ENCODE measurements at regions not wholly inside any gene's neighbourhood (a gene's known extent, or its start where the extent isn't known, plus 50 kb on each side); places are given as distances from the start of the nearest gene placed in this dataset.

- no peaks in the 10 kb centered on the region for H3K36me3 ChIP-seq (ENCODE audit: control insufficient read depth in 4 of 4, insufficient read depth in 4 of 4, low read length in 3 of 4)
- H3K9me3 ChIP-seq (ENCODE audit: control extremely low read depth in 1 of 5, control insufficient read depth in 4 of 5, insufficient read depth in 2 of 5, low read depth in 1 of 5, low read length in 4 of 5) = no peaks in the 10 kb centered on the region
- H3K4me3 ChIP-seq (ENCODE audit: control insufficient read depth in 1 of 7, extremely low read depth in 1 of 7, insufficient read depth in 4 of 7, low read depth in 2 of 7, low read length in 6 of 7) = no peak overlapping the region
- H3K27ac ChIP-seq (ENCODE audit: insufficient read depth in 1 of 2, low read depth in 1 of 2, low read length in 2 of 2, poor library complexity in 1 of 2, severe bottlenecking in 2 of 2) = no peak overlapping the region
- WGBS (ENCODE audit: insufficient coverage) = no CpG with 5 or more reads among the region's 2 CpGs
- no peaks in the 10 kb centered on the region for H3K4me1 ChIP-seq (ENCODE audit: control extremely low read depth in 1 of 4, control insufficient read depth in 4 of 4, insufficient read depth in 4 of 4, low read length in 3 of 4)
- ChIA-PET CTCF (no interaction called here), POLR2A (no interaction called here)
- DNase-seq = no peak
- no peaks in the 10 kb centered on the region for H3K27me3 ChIP-seq (replicated peaks in 2 of 5; ENCODE audit: control insufficient read depth in 4 of 5, insufficient read depth in 5 of 5, low read length in 4 of 5)
These were observed 881.4 kb upstream of the CHORDC1 start for GRCh38 chr11:91104237-91104636.

GRCh38 chr11:91100427-91100826, 877.6 kb upstream of the CHORDC1 start:
- no peak for DNase-seq

GRCh38 chr11:91097083-91097482, 874.2 kb upstream of the CHORDC1 start:
- H3K27me3 ChIP-seq (replicated peaks in 2 of 5; ENCODE audit: control insufficient read depth in 4 of 5, insufficient read depth in 5 of 5, low read length in 4 of 5) = no peaks in the 10 kb centered on the region
- WGBS (ENCODE audit: insufficient coverage) = no CpG with 5 or more reads among the region's 2 CpGs
- ChIA-PET CTCF (no interaction called here), POLR2A (no interaction called here)
- H3K4me3 ChIP-seq (ENCODE audit: control insufficient read depth in 1 of 7, extremely low read depth in 1 of 7, insufficient read depth in 4 of 7, low read depth in 2 of 7, low read length in 6 of 7) = no peak overlapping the region
- no peak overlapping the region for H3K27ac ChIP-seq (ENCODE audit: insufficient read depth in 1 of 2, low read depth in 1 of 2, low read length in 2 of 2, poor library complexity in 1 of 2, severe bottlenecking in 2 of 2)
- H3K36me3 ChIP-seq (ENCODE audit: control insufficient read depth in 4 of 4, insufficient read depth in 4 of 4, low read length in 3 of 4) = no peaks in the 10 kb centered on the region
- DNase-seq = no peak
- no peaks in the 10 kb centered on the region for H3K4me1 ChIP-seq (ENCODE audit: control extremely low read depth in 1 of 4, control insufficient read depth in 4 of 4, insufficient read depth in 4 of 4, low read length in 3 of 4)
- H3K9me3 ChIP-seq (ENCODE audit: control extremely low read depth in 1 of 5, control insufficient read depth in 4 of 5, insufficient read depth in 2 of 5, low read depth in 1 of 5, low read length in 4 of 5) = no peaks in the 10 kb centered on the region

More at GRCh38 chr11:91100427-91100826, 877.6 kb upstream of the CHORDC1 start:
- H3K27me3 ChIP-seq (replicated peaks in 2 of 5; ENCODE audit: control insufficient read depth in 4 of 5, insufficient read depth in 5 of 5, low read length in 4 of 5) = no peaks in the 10 kb centered on the region
- H3K4me1 ChIP-seq (ENCODE audit: control extremely low read depth in 1 of 4, control insufficient read depth in 4 of 4, insufficient read depth in 4 of 4, low read length in 3 of 4) = no peaks in the 10 kb centered on the region
- POLR2A ChIA-PET = no interaction called here
- no peaks in the 10 kb centered on the region for H3K36me3 ChIP-seq (ENCODE audit: control insufficient read depth in 4 of 4, insufficient read depth in 4 of 4, low read length in 3 of 4)
- WGBS (ENCODE audit: insufficient coverage) = 93% methylated on average over 2 of the region's 3 CpGs
- no peak overlapping the region for H3K27ac ChIP-seq (ENCODE audit: insufficient read depth in 1 of 2, low read depth in 1 of 2, low read length in 2 of 2, poor library complexity in 1 of 2, severe bottlenecking in 2 of 2)
- CTCF ChIA-PET = no interaction called here
- no peaks in the 10 kb centered on the region for H3K9me3 ChIP-seq (ENCODE audit: control extremely low read depth in 1 of 5, control insufficient read depth in 4 of 5, insufficient read depth in 2 of 5, low read depth in 1 of 5, low read length in 4 of 5)
- H3K4me3 ChIP-seq (ENCODE audit: control insufficient read depth in 1 of 7, extremely low read depth in 1 of 7, insufficient read depth in 4 of 7, low read depth in 2 of 7, low read length in 6 of 7) = no peak overlapping the region

GRCh38 chr11:91093141-91093540, 870.3 kb upstream of the CHORDC1 start:
- Histone ChIP-seq H3K9me3 (ENCODE audit: control extremely low read depth in 1 of 5, control insufficient read depth in 4 of 5, insufficient read depth in 2 of 5, low read depth in 1 of 5, low read length in 4 of 5) (no peaks in the 10 kb centered on the region), H3K4me3 (ENCODE audit: control insufficient read depth in 1 of 7, extremely low read depth in 1 of 7, insufficient read depth in 4 of 7, low read depth in 2 of 7, low read length in 6 of 7) (no peak overlapping the region), H3K36me3 (ENCODE audit: control insufficient read depth in 4 of 4, insufficient read depth in 4 of 4, low read length in 3 of 4) (no peaks in the 10 kb centered on the region), H3K27me3 (replicated peaks in 2 of 5; ENCODE audit: control insufficient read depth in 4 of 5, insufficient read depth in 5 of 5, low read length in 4 of 5) (no peaks in the 10 kb centered on the region), H3K4me1 (ENCODE audit: control extremely low read depth in 1 of 4, control insufficient read depth in 4 of 4, insufficient read depth in 4 of 4, low read length in 3 of 4) (no peaks in the 10 kb centered on the region), H3K27ac (ENCODE audit: insufficient read depth in 1 of 2, low read depth in 1 of 2, low read length in 2 of 2, poor library complexity in 1 of 2, severe bottlenecking in 2 of 2) (no peak overlapping the region)
- CTCF ChIA-PET = no interaction called here
- POLR2A ChIA-PET = no interaction called here
- DNase-seq = no peak

GRCh38 chr11:91091563-91091962, 868.7 kb upstream of the CHORDC1 start:
- no peaks in the 10 kb centered on the region for H3K4me1 ChIP-seq (ENCODE audit: control extremely low read depth in 1 of 4, control insufficient read depth in 4 of 4, insufficient read depth in 4 of 4, low read length in 3 of 4)
- no peaks in the 10 kb centered on the region for H3K27me3 ChIP-seq (replicated peaks in 2 of 5; ENCODE audit: control insufficient read depth in 4 of 5, insufficient read depth in 5 of 5, low read length in 4 of 5)
- CTCF ChIA-PET = no interaction called here
- POLR2A ChIA-PET = no interaction called here
- no peaks in the 10 kb centered on the region for H3K36me3 ChIP-seq (ENCODE audit: control insufficient read depth in 4 of 4, insufficient read depth in 4 of 4, low read length in 3 of 4)
- H3K27ac ChIP-seq (ENCODE audit: insufficient read depth in 1 of 2, low read depth in 1 of 2, low read length in 2 of 2, poor library complexity in 1 of 2, severe bottlenecking in 2 of 2) = no peak overlapping the region
- H3K9me3 ChIP-seq (ENCODE audit: control extremely low read depth in 1 of 5, control insufficient read depth in 4 of 5, insufficient read depth in 2 of 5, low read depth in 1 of 5, low read length in 4 of 5) = no peaks in the 10 kb centered on the region
- DNase-seq = no peak
- no peak overlapping the region for H3K4me3 ChIP-seq (ENCODE audit: control insufficient read depth in 1 of 7, extremely low read depth in 1 of 7, insufficient read depth in 4 of 7, low read depth in 2 of 7, low read length in 6 of 7)

- Histone ChIP-seq H3K36me3 (ENCODE audit: control insufficient read depth in 4 of 4, insufficient read depth in 4 of 4, low read length in 3 of 4) (no peaks in the 10 kb centered on the region), H3K27ac (ENCODE audit: insufficient read depth in 1 of 2, low read depth in 1 of 2, low read length in 2 of 2, poor library complexity in 1 of 2, severe bottlenecking in 2 of 2) (no peak overlapping the region), H3K4me1 (ENCODE audit: control extremely low read depth in 1 of 4, control insufficient read depth in 4 of 4, insufficient read depth in 4 of 4, low read length in 3 of 4) (no peaks in the 10 kb centered on the region), H3K27me3 (replicated peaks in 2 of 5; ENCODE audit: control insufficient read depth in 4 of 5, insufficient read depth in 5 of 5, low read length in 4 of 5) (no peaks in the 10 kb centered on the region), H3K9me3 (ENCODE audit: control extremely low read depth in 1 of 5, control insufficient read depth in 4 of 5, insufficient read depth in 2 of 5, low read depth in 1 of 5, low read length in 4 of 5) (no peaks in the 10 kb centered on the region), H3K4me3 (ENCODE audit: control insufficient read depth in 1 of 7, extremely low read depth in 1 of 7, insufficient read depth in 4 of 7, low read depth in 2 of 7, low read length in 6 of 7) (no peak overlapping the region)
- CTCF ChIA-PET = no interaction called here
- POLR2A ChIA-PET = no interaction called here
- WGBS (ENCODE audit: insufficient coverage) = 71% methylated on average over 1 of the region's 2 CpGs
- DNase-seq = no peak
These were observed 863.2 kb upstream of the CHORDC1 start for GRCh38 chr11:91086028-91086427.

- Histone ChIP-seq H3K36me3 (ENCODE audit: control insufficient read depth in 4 of 4, insufficient read depth in 4 of 4, low read length in 3 of 4) (no peaks in the 10 kb centered on the region), H3K27ac (ENCODE audit: insufficient read depth in 1 of 2, low read depth in 1 of 2, low read length in 2 of 2, poor library complexity in 1 of 2, severe bottlenecking in 2 of 2) (no peak overlapping the region), H3K27me3 (replicated peaks in 2 of 5; ENCODE audit: control insufficient read depth in 4 of 5, insufficient read depth in 5 of 5, low read length in 4 of 5) (no peaks in the 10 kb centered on the region), H3K4me3 (ENCODE audit: control insufficient read depth in 1 of 7, extremely low read depth in 1 of 7, insufficient read depth in 4 of 7, low read depth in 2 of 7, low read length in 6 of 7) (no peak overlapping the region), H3K4me1 (ENCODE audit: control extremely low read depth in 1 of 4, control insufficient read depth in 4 of 4, insufficient read depth in 4 of 4, low read length in 3 of 4) (no peaks in the 10 kb centered on the region), H3K9me3 (ENCODE audit: control extremely low read depth in 1 of 5, control insufficient read depth in 4 of 5, insufficient read depth in 2 of 5, low read depth in 1 of 5, low read length in 4 of 5) (no peaks in the 10 kb centered on the region)
- POLR2A ChIA-PET = no interaction called here
- WGBS (ENCODE audit: insufficient coverage) = no CpG with 5 or more reads among the region's 1 CpG
- CTCF ChIA-PET = no interaction called here
- no peak for DNase-seq
These were observed 859.4 kb upstream of the CHORDC1 start for GRCh38 chr11:91082255-91082654.
